PFSK-1 (cell line): ENCODE measurements at regions not wholly inside any gene's neighbourhood (a gene's known extent, or its start where the extent isn't known, plus 50 kb on each side); places are given as distances from the start of the nearest gene placed in this dataset.

ENCODE experiments used
- FOXP2 ChIP-seq: optimal IDR thresholded peaks from 2 replicates; pipeline ENCODE3; 2011; ENCODE audit warnings: borderline replicate concordance, control low read depth, inconsistent platforms; ENCODE audit not compliant: insufficient read depth; ENCODE audit errors: extremely low read length, extremely low read depth
- POLR2AphosphoS5 ChIP-seq: IDR thresholded peaks from 2 replicates; pipeline ENCODE4 v1.6.1; 2012; ENCODE audit warnings: low read depth, mild to moderate bottlenecking, control low read depth, low read length, moderate library complexity
- SIN3A ChIP-seq: IDR thresholded peaks from 2 replicates; pipeline ENCODE4 v1.6.1; 2012; ENCODE audit warnings: mild to moderate bottlenecking, low read length, moderate library complexity, borderline replicate concordance; ENCODE audit not compliant: insufficient read depth
- TAF1 ChIP-seq: IDR thresholded peaks from 2 replicates; pipeline ENCODE4 v1.6.1; 2012; ENCODE audit warnings: low read length, control low read depth, borderline replicate concordance; ENCODE audit not compliant: insufficient read depth
- TF ChIP-seq, protein P1 (sequence below), 2 experiments: IDR thresholded peaks; 2 replicates each; pipeline versions ENCODE4 v1.6.1 to v1.8.0; 2011 to 2012; ENCODE audit warnings: low read depth in 2 of 2, low read length in 2 of 2, control low read depth in 1 of 2, inconsistent platforms in 1 of 2, mild to moderate bottlenecking in 1 of 2, moderate library complexity in 1 of 2; ENCODE audit not compliant: insufficient read depth in 1 of 2

GRCh38 chr13:53204598-53204997, 176.0 kb downstream of the OLFM4 start:
- TF ChIP-seq SIN3A (no peak), FOXP2 (no peak), TAF1 (no peak), POLR2AphosphoS5 (no peak)
- TF ChIP-seq, protein P1, sequence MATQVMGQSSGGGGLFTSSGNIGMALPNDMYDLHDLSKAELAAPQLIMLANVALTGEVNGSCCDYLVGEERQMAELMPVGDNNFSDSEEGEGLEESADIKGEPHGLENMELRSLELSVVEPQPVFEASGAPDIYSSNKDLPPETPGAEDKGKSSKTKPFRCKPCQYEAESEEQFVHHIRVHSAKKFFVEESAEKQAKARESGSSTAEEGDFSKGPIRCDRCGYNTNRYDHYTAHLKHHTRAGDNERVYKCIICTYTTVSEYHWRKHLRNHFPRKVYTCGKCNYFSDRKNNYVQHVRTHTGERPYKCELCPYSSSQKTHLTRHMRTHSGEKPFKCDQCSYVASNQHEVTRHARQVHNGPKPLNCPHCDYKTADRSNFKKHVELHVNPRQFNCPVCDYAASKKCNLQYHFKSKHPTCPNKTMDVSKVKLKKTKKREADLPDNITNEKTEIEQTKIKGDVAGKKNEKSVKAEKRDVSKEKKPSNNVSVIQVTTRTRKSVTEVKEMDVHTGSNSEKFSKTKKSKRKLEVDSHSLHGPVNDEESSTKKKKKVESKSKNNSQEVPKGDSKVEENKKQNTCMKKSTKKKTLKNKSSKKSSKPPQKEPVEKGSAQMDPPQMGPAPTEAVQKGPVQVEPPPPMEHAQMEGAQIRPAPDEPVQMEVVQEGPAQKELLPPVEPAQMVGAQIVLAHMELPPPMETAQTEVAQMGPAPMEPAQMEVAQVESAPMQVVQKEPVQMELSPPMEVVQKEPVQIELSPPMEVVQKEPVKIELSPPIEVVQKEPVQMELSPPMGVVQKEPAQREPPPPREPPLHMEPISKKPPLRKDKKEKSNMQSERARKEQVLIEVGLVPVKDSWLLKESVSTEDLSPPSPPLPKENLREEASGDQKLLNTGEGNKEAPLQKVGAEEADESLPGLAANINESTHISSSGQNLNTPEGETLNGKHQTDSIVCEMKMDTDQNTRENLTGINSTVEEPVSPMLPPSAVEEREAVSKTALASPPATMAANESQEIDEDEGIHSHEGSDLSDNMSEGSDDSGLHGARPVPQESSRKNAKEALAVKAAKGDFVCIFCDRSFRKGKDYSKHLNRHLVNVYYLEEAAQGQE (IDR thresholded peaks at IDR 0.05; ENCODE audit: insufficient read depth in 1 of 2, low read depth in 2 of 2, low read length in 2 of 2) = no peak

GRCh38 chr13:53206455-53206854, 177.8 kb downstream of the OLFM4 start:
- TF ChIP-seq, protein P1 (IDR thresholded peaks at IDR 0.05; ENCODE audit: insufficient read depth in 1 of 2, low read depth in 2 of 2, low read length in 2 of 2) = no peak
- TF ChIP-seq POLR2AphosphoS5 (no peak), TAF1 (no peak), SIN3A (no peak), FOXP2 (no peak)

- TF ChIP-seq POLR2AphosphoS5 = no peak
- no peak for TF ChIP-seq FOXP2
Observed at GRCh38 chr13:53207556-53207955, 178.9 kb downstream of the OLFM4 start.

DNA sequence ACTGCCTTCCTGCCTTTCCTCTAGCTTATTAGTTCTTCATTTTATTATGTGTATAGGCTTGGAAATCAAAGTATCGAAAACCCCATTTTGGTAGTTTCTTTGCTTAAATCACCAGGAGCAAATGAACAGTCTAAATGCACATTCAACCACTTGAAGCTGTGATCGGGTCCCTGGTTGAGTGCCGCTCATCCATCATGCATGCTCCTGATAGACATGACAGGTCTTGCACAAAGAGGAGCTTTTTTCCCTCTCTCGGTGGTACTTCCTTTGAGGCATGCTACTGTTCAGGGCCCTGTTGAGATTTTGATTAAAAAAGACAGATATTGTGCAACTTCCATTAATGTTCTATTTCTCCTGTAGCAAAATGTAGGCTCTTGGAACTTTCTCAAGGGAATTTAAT, 185.8 kb downstream of the OLFM4 start:
- TF ChIP-seq POLR2AphosphoS5 = no peak
- no peak for TF ChIP-seq TAF1
- TF ChIP-seq SIN3A = no peak
- TF ChIP-seq FOXP2 = no peak
- TF ChIP-seq, protein P1 (IDR thresholded peaks at IDR 0.05; ENCODE audit: insufficient read depth in 1 of 2, low read depth in 2 of 2, low read length in 2 of 2) = no peak

- TF ChIP-seq POLR2AphosphoS5 = no peak
- no peak for TF ChIP-seq TAF1
- TF ChIP-seq SIN3A = no peak
- no peak for TF ChIP-seq FOXP2
- TF ChIP-seq, protein P1 (IDR thresholded peaks at IDR 0.05; ENCODE audit: insufficient read depth in 1 of 2, low read depth in 2 of 2, low read length in 2 of 2) = no peak
Observed at GRCh38 chr13:53215563-53215962, 186.9 kb downstream of the OLFM4 start.
